ENCODE measurements at regions not wholly inside any gene's neighbourhood (a gene's known extent, or its start where the extent isn't known, plus 50 kb on each side); places are given as distances from the start of the nearest gene placed in this dataset.
"Not testable (repeated sequence)": the region's sequence is repeated elsewhere in the genome, so short reads cannot be mapped to it uniquely, and the experiment has no call there.

DNA sequence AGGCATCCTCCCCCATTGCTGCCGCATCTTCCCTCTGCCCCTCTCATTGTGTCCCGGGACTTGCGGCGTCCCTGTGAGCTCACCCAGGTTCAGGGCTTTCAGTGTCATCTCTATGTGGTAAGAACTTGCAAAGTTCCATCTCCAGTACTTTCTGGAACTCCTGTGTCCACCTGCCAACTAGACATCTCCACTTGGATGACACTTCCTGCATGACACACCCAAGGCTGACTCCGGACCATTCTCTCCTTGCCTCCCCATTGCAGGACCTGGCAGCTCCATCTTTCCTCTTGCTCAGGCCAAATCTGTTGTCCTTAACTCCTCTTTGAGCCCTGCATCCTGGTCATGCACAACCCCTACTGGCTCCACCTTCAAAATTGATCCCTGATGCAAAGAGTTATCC is 200.8 kb upstream of the TP53TG3 start:
- TF ChIP-seq, protein P1, sequence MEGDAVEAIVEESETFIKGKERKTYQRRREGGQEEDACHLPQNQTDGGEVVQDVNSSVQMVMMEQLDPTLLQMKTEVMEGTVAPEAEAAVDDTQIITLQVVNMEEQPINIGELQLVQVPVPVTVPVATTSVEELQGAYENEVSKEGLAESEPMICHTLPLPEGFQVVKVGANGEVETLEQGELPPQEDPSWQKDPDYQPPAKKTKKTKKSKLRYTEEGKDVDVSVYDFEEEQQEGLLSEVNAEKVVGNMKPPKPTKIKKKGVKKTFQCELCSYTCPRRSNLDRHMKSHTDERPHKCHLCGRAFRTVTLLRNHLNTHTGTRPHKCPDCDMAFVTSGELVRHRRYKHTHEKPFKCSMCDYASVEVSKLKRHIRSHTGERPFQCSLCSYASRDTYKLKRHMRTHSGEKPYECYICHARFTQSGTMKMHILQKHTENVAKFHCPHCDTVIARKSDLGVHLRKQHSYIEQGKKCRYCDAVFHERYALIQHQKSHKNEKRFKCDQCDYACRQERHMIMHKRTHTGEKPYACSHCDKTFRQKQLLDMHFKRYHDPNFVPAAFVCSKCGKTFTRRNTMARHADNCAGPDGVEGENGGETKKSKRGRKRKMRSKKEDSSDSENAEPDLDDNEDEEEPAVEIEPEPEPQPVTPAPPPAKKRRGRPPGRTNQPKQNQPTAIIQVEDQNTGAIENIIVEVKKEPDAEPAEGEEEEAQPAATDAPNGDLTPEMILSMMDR (IDR thresholded peaks at IDR 0.05) = not testable (repeated sequence)
- TF ChIP-seq POLR2AphosphoS5 (IDR thresholded peaks at IDR 0.05; ENCODE audit: low read depth, low read length); SIN3A (IDR thresholded peaks at IDR 0.05; ENCODE audit: borderline replicate concordance, insufficient read depth, low read depth, low read length): not testable (repeated sequence)
- TF ChIP-seq, protein P2, sequence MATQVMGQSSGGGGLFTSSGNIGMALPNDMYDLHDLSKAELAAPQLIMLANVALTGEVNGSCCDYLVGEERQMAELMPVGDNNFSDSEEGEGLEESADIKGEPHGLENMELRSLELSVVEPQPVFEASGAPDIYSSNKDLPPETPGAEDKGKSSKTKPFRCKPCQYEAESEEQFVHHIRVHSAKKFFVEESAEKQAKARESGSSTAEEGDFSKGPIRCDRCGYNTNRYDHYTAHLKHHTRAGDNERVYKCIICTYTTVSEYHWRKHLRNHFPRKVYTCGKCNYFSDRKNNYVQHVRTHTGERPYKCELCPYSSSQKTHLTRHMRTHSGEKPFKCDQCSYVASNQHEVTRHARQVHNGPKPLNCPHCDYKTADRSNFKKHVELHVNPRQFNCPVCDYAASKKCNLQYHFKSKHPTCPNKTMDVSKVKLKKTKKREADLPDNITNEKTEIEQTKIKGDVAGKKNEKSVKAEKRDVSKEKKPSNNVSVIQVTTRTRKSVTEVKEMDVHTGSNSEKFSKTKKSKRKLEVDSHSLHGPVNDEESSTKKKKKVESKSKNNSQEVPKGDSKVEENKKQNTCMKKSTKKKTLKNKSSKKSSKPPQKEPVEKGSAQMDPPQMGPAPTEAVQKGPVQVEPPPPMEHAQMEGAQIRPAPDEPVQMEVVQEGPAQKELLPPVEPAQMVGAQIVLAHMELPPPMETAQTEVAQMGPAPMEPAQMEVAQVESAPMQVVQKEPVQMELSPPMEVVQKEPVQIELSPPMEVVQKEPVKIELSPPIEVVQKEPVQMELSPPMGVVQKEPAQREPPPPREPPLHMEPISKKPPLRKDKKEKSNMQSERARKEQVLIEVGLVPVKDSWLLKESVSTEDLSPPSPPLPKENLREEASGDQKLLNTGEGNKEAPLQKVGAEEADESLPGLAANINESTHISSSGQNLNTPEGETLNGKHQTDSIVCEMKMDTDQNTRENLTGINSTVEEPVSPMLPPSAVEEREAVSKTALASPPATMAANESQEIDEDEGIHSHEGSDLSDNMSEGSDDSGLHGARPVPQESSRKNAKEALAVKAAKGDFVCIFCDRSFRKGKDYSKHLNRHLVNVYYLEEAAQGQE (IDR thresholded peaks at IDR 0.05; ENCODE audit: insufficient read depth in 1 of 2, low read depth in 2 of 2, low read length in 1 of 2) = not testable (repeated sequence)

All from Panc1 (cell line).